Activated T-helper 1 cell treated with Interleukin-2 at 50 U/mL for 16 hours (primary cell): ENCODE measurements at regions not wholly inside any gene's neighbourhood (a gene's known extent, or its start where the extent isn't known, plus 50 kb on each side); places are given as distances from the start of the nearest gene placed in this dataset.

ENCODE experiments used
- DNase-seq: peaks from one replicate; pipeline ENCODE4 v3.0.0-alpha.2; 2020; ENCODE audit warnings: low read depth

DNA sequence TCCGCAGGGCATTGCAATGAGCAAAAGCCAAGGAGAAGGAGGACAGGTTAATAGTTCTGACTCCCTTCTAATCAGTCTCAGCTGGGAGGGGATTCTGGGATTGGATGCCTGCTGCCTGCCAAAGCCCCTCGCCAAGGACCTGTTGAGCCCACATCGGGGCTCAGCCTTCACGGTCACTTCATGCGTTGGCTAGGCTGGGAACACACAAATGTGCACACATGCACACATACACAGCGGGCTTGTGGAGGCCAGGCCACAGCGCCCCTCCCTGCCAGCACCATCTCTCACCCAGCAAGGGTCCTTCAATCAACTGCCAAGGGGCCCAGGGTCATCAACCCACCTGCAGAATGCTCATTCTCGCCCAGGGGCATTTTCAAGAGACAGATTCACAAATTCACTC lies 113.9 kb downstream of the C5orf15 start:
- no peak for DNase-seq

DNA sequence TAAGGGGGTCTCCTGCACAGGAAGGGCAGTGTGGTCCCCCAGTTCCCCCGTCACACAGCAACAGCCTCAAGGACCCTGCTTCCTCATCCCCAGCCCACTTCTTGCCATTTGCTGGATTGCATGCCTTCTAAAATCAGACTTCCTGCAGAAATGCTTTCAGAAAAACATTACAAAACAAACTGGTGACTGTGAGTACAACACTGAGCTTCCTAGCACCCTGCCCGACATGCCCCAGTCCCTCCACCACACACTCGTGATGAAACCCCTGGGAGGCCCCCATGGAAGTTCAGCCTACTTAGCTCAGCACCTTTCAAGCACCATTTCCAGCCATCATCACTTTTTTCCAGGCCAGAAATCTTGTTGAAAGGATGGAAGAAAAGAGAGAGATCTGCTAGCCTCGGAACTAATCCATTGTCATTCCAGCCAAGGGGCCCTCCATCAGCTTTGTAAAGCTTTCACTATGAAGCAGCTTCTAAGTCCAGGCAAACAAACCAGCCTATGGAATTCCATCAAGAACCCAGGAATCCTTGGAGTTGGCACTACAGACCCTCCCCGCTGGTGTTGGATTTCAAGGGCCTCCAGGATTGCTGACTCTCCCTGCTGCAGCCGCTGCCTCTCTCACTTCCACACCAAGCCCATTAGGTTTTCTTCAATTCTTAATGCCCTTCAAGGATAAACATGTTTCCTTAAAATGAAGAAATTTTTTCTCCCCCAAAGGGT lies 114.6 kb downstream of the C5orf15 start:
- no peak for DNase-seq

DNA sequence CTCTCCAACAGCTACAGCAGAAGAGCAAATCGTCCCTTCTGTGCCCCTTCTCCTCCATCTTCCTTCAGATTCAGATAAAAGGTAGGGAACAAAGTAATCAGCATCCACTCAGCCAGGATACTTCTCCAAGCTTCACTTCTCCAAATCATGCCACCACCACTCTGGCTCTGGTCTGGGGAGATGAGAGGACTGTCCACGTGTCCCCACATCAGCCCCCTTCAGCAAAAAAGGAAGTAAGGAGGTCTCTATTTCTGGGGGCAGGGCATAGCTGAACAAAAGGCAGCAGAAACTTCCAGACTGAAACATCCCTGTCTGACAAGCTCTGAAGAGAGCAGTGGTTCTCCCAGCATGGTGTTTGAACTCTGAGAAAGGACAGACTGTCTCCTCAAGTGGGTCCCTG lies 116.9 kb downstream of the C5orf15 start:
- no peak for DNase-seq

DNA sequence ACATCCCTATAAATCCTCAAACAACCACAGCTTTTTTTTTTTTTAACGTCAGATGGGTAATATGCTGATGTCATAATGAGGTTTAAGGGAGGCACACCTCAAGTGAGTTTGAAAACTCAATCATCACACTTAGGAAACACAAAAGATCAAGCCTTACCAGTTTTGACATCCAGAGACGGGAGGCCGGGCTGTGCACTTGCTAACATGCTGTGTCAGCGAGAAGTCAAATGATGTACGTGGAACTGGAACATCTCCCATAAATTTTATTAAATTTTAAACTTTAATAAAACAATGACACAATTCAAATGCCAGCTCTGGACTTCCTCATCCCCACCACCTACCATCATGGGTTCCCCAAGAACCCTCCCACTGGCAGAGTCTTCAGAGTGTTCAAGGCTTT lies 117.6 kb downstream of the C5orf15 start:
- DNase-seq: no peak

DNA sequence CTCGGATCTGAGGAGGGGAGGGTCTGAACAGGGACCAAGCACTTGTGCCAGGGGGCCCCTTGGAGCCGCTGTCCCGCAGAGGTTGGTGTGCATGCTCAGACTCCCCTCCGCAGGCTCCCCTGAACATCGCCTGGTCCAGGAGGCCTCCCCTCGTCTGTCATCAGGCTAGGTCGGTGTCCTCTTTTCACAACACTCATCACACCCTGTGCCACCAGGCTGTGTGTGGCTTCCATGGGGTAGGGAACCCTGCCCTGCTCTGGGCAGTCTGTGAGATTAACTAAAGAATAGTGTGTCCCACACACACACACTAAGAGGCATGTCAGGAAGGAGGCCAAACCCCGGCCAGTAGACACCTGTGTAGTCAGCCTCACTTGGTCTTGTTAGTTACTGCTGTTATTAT lies 119.3 kb downstream of the C5orf15 start:
- DNase-seq: no peak

DNA sequence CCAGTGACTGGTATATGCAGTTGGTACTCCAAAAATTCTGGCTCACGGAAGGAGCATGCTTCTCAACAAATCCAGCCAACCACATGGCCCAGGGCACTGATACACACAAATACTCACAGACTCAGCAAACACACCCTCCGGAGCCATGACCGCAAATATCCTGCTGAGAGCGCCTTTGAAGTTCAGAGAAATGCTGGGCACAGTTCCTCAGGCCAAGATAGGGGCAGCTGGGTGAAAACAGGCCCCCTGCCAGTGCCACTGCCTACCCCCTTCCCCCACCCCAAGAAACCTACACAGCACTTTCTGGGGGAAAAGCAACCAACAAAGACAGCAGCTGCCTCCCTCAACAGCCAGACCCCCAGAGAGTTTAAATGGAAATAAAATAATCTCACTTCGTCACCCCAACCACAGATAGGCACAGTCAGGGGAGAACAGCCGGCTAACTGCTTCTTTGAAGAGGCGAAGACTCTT lies 120.0 kb downstream of the C5orf15 start:
- no peak for DNase-seq

DNA sequence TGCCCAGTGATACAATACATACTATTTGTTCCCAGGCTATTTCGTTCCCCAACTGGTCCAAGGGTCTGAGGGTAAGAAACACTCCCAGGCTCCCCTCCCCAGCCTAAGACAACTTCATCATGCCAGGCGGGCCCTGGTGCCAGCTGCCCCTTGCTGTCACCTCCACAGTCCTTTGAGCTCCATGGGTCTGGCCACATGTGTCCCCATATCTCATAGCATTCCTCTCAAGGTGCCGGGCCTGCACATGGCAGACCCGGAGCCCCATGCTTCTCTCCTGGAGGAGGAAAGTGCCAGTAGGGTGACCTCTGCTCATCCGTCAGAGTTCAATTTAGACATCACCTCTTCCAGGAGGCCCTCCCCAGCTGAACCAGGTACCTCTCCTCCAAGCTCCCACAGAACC lies 120.5 kb downstream of the C5orf15 start:
- DNase-seq: no peak

DNA sequence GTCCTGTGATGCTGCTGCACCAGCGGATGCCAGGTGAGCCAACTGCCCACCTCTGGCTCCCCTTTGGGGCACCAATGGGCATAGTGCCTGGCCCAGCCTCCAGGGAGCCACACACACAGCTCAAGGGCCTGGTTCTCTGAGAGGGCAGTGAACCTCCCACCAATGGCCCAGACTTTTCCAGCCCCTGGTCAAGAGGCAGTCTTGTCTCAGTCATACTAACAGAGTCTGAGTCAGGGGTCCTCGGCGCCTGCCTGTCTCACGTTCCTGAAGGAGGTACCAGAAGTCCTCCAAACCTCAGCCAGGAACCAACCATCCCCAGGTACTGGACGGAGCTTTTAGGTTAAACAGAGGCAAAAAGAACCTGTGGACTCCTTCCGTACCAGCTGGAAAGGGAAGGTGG lies 121.1 kb downstream of the C5orf15 start:
- DNase-seq: no peak

DNA sequence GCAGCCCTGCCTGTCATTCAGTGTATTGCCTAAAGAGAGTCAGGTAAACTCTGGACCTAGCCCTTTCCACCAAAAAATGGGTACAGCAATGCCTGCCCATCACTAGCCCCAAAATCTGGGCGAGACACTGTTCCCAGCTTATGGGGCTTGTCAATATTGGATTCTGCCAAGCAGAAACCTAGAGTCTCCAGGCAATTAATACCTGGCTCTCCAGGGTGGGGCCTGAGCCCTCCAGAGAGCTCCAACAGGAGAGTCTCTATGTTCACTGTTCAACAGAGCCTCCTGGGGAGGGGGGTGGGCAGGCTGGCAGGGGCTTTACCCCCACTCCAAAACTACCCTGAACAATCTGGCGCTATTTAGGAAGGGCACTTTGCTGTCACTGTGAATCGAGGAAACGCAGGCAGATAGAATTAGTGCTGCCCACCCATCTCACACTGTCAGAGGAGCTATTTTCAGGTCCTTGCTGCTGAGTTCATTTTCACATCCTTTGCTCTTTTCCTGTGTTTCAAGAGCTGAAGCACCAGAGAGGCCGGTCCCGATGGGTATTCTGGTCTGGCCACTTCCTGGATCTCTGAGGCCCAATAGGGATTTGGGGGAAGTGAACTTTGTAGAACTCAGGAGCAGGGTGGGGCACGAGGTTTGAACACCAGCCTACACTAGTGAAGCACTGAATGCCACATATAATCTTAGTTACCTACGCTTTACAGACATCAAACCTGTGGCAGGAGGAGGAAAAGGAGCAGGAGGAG lies 121.8 kb downstream of the C5orf15 start:
- no peak for DNase-seq

DNA sequence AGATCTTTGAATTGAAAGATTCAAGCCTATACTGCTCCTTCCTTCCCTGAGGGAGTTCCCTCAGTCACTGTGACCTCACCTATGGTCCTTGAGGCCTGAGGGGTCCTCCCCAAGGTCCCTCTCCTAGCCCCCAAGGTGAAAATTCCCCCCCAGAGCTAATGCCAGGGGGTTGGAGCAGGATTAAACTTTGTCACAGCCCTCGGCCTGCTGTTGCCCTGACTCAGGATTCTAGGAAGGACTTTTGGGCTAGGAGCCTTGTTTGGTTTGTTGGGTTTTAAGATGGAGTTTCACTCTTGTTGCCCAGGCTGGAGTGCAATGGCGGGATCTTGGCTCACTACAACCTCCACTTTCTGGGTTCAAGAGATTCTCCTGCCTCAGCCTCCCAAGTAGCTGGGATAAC lies 123.2 kb downstream of the C5orf15 start:
- DNase-seq: no peak

DNA sequence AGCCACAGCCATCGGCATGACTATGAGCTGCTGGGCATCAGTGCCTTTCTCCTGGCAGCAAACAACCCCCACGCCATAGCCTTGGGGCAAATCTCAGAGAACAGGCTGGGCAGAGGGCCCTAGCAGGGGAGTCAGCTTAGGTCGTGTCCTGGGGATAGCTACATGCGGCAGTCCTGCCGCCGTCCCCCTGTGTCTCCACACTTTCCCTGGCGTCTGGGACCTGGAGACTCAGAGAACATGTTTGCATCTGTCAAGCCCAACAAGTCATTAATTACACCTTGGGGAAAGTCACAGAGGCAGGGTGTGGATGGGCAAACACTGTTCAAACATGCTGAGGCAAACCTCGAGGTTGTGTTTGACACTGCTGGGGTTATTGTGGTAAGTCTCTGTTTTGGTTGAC lies 123.6 kb downstream of the C5orf15 start:
- DNase-seq: no peak

DNA sequence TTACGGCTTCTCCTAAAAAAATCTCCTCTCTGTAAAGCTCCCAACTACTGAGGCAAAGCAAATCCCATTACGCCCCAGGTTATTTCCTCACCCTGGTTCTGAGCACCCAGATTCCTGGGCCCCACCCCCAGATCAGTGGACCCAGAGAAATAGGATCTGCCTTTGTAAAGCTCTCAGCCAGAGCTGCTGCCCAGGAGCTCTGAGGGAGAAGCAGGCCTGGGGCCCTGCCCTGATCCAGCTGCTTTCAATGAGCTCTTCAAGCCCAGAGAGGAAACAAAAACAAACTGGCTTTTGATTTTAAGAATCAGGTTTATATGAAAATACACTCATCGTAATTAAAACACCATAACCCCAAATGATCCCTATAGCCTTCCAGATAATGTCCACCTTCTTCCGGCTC lies 124.5 kb downstream of the C5orf15 start:
- DNase-seq: no peak

DNA sequence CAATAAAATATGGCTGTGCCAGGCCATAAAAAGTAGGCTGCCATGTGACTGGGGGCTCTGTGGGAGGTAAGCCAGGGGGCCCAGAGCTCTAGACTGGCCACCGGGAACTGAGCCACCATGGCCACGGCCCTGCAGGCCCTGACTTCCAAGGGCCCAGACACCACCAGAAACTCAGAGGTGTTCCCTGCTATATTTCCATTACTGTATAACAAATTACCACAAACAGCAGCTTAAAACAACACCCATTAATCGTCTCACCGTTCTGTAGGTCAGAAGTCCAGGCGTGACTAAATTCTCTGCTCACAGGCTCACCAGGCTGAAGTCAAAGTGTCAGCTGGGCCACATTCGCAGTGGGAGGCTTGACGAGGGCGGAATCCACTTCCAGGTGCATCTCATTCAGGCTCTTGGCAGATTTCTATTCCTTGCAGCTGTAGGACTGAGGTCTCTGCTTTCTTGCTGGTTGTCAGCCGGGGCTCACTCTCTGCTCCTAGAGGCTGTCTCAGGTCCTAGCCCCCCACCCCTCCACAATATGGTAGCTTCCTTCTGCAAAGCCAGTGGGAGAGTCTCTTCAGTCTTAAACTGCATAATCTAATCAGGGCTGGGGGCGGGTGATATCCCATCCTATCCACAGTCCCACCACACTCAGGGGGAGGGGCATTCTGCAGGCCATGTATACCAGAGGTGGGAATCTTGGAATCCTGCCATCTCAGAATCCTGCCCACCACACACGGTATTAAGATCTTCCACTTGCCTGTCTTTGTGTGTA lies 125.4 kb downstream of the C5orf15 start:
- no peak for DNase-seq

DNA sequence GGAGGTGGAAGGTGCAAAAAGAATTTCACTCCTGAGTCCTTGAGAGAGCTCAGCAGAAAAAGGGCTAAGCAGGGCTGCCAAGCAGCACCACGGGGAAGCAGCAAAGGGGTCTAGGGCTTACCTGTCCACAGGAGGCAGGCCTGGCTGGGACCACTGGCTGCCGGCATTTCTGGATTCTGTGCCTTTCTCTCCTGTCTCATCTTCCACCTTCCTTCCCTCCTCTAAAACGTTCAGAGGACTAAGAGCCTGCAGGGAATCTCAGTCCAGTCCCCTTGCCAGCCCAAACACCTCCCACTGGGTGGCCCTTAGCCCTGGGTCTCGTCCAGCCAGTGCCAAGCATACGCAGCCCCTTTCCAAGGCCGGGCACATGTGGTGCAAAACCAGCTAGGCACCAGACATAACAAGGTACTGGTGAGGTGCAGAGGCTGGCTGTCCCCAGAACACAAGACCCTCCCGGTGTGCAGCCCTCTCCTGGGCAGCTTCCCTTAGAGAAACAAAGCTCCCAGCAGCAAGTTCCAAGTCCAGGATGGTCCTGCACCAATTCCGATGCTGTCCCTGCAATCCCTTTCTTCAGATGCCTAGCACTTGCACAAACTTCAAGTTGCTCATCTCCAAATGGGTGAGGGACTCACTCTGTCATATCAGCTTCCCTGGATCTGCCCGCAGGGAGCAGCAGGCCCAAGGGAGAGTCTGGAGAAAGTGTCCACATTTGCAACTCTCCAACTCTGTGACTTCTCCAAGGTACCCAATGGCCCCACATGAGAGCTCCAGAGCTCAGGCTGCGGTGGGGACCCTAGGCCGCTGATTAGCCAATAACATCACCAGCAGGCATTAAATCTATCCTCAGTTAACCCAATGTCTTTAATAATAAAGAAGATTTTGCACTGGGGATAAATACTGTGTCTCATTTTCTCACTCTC lies 126.3 kb downstream of the C5orf15 start:
- no peak for DNase-seq

DNA sequence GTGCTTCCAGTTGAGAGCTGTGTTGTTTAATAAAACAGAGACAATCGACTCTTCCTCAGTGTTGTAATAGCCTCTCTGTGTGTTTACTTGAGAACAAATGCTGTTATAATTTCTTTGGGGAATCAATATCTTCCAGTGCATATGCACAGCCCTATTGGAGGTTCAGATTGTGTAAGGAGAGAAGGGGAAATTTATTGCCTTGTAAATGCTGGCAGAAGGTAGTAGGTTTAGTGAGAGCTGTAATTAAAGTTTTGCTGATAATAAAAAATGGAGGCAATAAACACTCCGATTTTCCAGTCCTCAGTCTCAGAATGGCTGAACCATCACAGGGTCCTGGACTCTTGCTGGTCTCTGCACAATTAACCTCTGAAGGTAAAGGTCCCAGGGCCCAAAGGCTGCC lies 128.3 kb downstream of the C5orf15 start:
- no peak for DNase-seq

DNA sequence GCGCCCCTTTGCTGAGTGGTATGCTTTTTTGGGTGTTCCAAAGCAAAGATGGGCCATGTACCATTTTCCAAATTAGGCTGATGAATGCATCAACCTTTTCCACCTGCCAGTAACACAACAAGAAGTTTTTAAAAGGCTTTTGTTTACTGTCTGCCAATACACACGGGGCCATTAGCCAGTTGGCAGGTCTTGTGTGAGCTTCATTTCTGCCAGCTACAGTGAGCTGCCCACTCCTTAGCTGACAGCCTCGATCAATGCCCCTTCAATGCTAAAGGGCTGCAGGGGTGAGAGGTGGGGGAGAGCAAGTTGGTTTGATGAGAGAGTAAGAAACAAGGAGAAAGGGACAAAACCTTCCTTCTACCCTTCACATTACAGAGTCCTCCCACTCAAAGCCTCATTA lies 128.7 kb downstream of the C5orf15 start:
- no peak for DNase-seq

DNA sequence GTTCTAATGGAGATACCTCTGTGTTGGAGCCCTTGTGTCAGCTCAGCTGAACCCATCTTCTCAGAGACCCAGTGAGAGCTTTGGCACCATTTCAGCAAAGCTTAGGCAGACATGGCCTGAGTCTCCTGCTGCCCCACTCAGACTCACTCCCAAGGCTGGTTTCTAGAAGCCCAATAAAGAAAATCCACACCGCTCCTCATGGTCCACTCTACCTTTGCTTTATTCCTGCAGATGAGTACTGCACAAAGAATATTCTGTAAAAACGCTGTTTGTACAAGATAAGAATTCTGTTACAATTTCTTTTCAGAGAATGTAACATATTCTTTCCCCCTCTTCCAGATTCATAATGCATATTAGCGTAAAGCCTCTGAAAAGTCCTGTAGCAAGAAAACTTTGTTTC lies 129.3 kb downstream of the C5orf15 start:
- no peak for DNase-seq

DNA sequence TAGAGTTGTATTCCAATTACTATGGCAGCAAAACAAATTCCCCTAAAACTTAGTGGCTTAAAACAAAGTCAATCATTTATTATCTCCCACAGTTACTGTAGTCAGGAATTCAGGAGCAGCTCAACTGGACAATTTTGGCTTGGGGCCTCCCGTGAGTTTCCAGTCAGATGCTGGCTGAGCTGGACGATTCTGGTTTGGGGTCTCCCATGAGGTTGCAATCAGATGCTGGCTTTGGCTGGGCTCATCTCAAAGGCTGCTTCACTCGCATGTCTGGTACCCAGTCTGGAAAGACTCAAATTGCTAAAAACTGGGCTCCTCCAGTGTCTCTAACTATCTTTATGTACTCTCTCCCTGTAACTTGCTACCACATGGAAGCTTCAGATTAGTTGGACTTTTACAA lies 130.1 kb downstream of the C5orf15 start:
- no peak for DNase-seq

DNA sequence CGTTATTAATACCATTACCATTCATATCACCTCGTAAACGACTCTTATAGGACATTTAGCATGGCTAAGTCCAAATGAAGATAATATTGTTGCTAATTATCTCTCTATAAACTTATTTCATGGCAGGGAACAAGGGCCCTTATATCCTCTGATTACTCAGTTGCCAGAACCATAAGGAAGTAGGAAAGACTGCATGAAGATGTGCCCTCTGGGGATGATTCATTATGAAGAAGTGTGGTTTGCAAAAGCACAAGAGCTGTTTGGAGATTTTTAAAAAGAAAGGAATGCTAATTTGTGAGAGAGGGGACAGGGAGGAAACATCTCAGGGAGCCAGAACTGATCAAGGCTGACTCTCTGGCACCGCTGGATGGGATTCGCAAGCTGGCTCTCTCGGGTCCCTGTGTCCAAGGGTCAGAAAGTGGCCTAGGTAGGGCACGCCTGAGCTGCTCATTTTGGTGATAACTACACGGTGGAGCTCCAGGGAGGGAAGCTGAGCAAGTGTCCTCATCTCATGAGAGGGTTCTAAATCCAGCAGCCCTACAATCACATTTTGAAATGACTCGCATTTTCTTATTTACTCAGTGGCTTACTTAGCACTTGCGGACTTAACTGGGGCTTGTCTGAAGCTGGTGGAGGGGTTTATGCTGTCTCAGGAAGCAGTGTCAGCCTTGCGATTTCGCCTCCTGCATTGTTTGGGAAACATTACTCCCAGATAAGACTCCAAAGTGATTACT lies 136.8 kb downstream of the C5orf15 start:
- no peak for DNase-seq

DNA sequence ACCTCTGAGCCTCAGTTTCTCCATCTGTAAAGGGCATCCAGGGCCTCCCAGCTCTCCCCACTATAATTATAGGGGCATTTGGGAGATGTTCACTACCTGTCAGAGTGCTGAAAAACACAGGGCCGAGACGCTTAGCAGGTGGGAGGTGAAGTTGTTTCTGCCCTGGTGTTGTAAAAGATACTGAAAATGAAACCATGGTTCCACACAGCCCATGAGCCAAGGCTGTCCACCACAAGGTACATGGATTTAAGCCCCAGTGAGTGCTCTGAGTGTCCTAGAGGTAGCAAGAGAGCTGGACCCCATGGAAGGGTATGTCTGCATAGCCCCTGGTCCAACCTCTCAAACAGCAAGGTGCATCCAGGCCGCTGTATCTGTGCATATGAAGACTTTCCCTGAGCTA lies 137.5 kb downstream of the C5orf15 start:
- no peak for DNase-seq

DNA sequence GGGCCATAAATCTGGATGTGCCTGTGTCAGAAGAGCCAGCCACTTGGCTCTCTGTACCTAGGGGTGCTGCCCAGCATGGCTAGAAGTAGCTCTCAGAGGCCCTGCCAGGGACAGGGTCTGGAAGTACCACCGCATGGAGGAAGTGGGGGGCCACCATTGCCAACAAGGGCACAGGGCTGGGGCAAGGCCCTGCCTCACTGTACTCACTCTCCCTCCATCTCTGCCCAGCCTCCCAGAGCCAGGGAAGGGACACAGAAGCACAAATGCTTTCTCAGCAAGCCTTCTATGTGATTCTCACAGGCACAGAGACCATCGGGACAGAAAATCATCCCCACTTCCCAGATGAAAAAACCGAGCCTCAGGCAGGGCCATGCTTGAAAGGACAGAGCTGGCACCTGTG lies 138.1 kb downstream of the C5orf15 start:
- no peak for DNase-seq
